Erythroblast (primary cell): ENCODE measurements at regions not wholly inside any gene's neighbourhood (a gene's known extent, or its start where the extent isn't known, plus 50 kb on each side); places are given as distances from the start of the nearest gene placed in this dataset.

ENCODE experiments used
- GATA1 ChIP-seq: IDR thresholded peaks from 2 replicates; pipeline ENCODE4 v1.6.1; 2011; ENCODE audit warnings: low read depth, mild to moderate bottlenecking, control low read depth, low read length, moderate library complexity
- POLR2A ChIP-seq: IDR thresholded peaks from 2 replicates; pipeline ENCODE4 v1.6.1; 2011; ENCODE audit warnings: mild to moderate bottlenecking, low read length

GRCh38 chr2:145622285-145622684 is 1102.4 kb upstream of the ZEB2 start:
- no peak for TF ChIP-seq POLR2A
- no peak for TF ChIP-seq GATA1
